ENCODE measurements at regions not wholly inside any gene's neighbourhood (a gene's known extent, or its start where the extent isn't known, plus 50 kb on each side); places are given as distances from the start of the nearest gene placed in this dataset.

- DNase-seq = no peak
Observed at GRCh38 chr2:128380961-128381938, 62.6 kb upstream of the HS6ST1 start.

GRCh38 chr2:128384446-128384845 lies 65.8 kb upstream of the HS6ST1 start:
- no peak for DNase-seq

GRCh38 chr2:128384956-128385355 lies 66.3 kb upstream of the HS6ST1 start:
- no peak for DNase-seq

- DNase-seq = no peak
Observed at GRCh38 chr2:128385365-128385764, 66.7 kb upstream of the HS6ST1 start.

GRCh38 chr2:128386066-128386465 lies 67.4 kb upstream of the HS6ST1 start:
- DNase-seq = no peak

- no peak for DNase-seq
Observed at GRCh38 chr2:128388499-128388941, 69.9 kb upstream of the HS6ST1 start.

GRCh38 chr2:128389388-128390086 lies 70.9 kb upstream of the HS6ST1 start:
- no peak for DNase-seq

GRCh38 chr2:128390256-128390990 lies 71.8 kb upstream of the HS6ST1 start:
- DNase-seq = no peak

- DNase-seq = no peak
Observed at GRCh38 chr2:128390991-128391630, 72.4 kb upstream of the HS6ST1 start.

GRCh38 chr2:128391679-128392078 lies 73.0 kb upstream of the HS6ST1 start:
- no peak for DNase-seq

GRCh38 chr2:128392207-128392606 lies 73.5 kb upstream of the HS6ST1 start:
- DNase-seq = no peak

GRCh38 chr2:128394007-128394730 lies 75.5 kb upstream of the HS6ST1 start:
- DNase-seq = no peak

- DNase-seq = no peak
Observed at GRCh38 chr2:128395196-128395595, 76.5 kb upstream of the HS6ST1 start.

GRCh38 chr2:128395640-128396499 lies 77.2 kb upstream of the HS6ST1 start:
- DNase-seq = no peak

- DNase-seq = no peak
Observed at GRCh38 chr2:128396500-128396891, 77.8 kb upstream of the HS6ST1 start.

GRCh38 chr2:128396946-128397345 lies 78.3 kb upstream of the HS6ST1 start:
- no peak for DNase-seq

- no peak for DNase-seq
Observed at GRCh38 chr2:128399256-128399655, 80.6 kb upstream of the HS6ST1 start.

GRCh38 chr2:128399690-128400291 lies 81.1 kb upstream of the HS6ST1 start:
- no peak for DNase-seq

- no peak for DNase-seq
Observed at GRCh38 chr2:128401680-128402079, 83.0 kb upstream of the HS6ST1 start.

- DNase-seq = no peak
Observed at GRCh38 chr2:128402911-128403670, 84.4 kb upstream of the HS6ST1 start.
